SK-N-SH treated with all-trans-retinoic acid at 6 μM for 48 hours (cell line): ENCODE measurements at regions not wholly inside any gene's neighbourhood (a gene's known extent, or its start where the extent isn't known, plus 50 kb on each side); places are given as distances from the start of the nearest gene placed in this dataset.

Source experiments
- ATAC-seq: fragments of 200-7000 bp; cut with Tn5 transposase; 3 replicates; pipeline ENCODE4 v1.9.1; 2020; ENCODE audit warnings: mild to moderate bottlenecking, moderate library complexity
- ARNTL ChIP-seq: fragments of 450-650 bp; formaldehyde crosslinking; IDR thresholded peaks from 2 replicates; pipeline ENCODE4 v1.5.0; 2020; ENCODE audit warnings: low read depth, mild to moderate bottlenecking, moderate library complexity, borderline replicate concordance
- BACH2 ChIP-seq: fragments of 250-450 bp; sonication (Bioruptor Pico); IDR thresholded peaks from 2 replicates; pipeline ENCODE4 v1.9.0; 2021; ENCODE audit warnings: mild to moderate bottlenecking, borderline replicate concordance
- CSDC2 ChIP-seq: fragments of 250-450 bp; sonication (Bioruptor Pico); IDR thresholded peaks from 2 replicates; pipeline ENCODE4 v1.5.0; 2020; ENCODE audit warnings: mild to moderate bottlenecking, moderate library complexity
- CSRNP3 ChIP-seq: fragments of 250-450 bp; sonication (Bioruptor Pico); IDR thresholded peaks from 2 replicates; pipeline ENCODE4 v1.5.1; 2021; ENCODE audit warnings: mild to moderate bottlenecking, moderate library complexity
- ESRRG ChIP-seq: fragments of 250-450 bp; sonication (Bioruptor Pico); IDR thresholded peaks from 2 replicates; pipeline ENCODE4 v1.6.1; 2021; ENCODE audit warnings: mild to moderate bottlenecking
- GLIS3 ChIP-seq: fragments of 250-450 bp; sonication (Bioruptor Pico); IDR thresholded peaks from 2 replicates; pipeline ENCODE4 v1.5.0; 2020; ENCODE audit warnings: mild to moderate bottlenecking, moderate library complexity
- ISL1 ChIP-seq: fragments of 250-450 bp; sonication (Bioruptor Pico); IDR thresholded peaks from 2 replicates; pipeline ENCODE4 v2.1.2; 2022; ENCODE audit warnings: mild to moderate bottlenecking, moderate library complexity
- PATZ1 ChIP-seq: fragments of 250-450 bp; sonication (Bioruptor Pico); IDR thresholded peaks from 2 replicates; pipeline ENCODE4 v1.8.0; 2020; ENCODE audit warnings: mild to moderate bottlenecking, moderate library complexity, borderline replicate concordance
- PPARA ChIP-seq: fragments of 250-450 bp; sonication (Bioruptor Pico); IDR thresholded peaks from 2 replicates; pipeline ENCODE4 v1.5.0; 2020; ENCODE audit warnings: mild to moderate bottlenecking, borderline replicate concordance
- RARB ChIP-seq: fragments of 250-450 bp; sonication (Bioruptor Pico); IDR thresholded peaks from 2 replicates; pipeline ENCODE4 v1.8.0; 2021; ENCODE audit warnings: mild to moderate bottlenecking, moderate library complexity
- SNAI2 ChIP-seq: fragments of 250-450 bp; sonication (Bioruptor Pico); IDR thresholded peaks from 2 replicates; pipeline ENCODE4 v1.5.0; 2020; ENCODE audit warnings: mild to moderate bottlenecking, moderate library complexity
- TCF4 ChIP-seq: fragments of 250-450 bp; sonication (Bioruptor Pico); IDR thresholded peaks from 2 replicates; pipeline ENCODE4 v1.8.0; 2021; ENCODE audit warnings: mild to moderate bottlenecking, moderate library complexity, borderline replicate concordance
- TOX ChIP-seq: fragments of 250-450 bp; sonication (Bioruptor Pico); IDR thresholded peaks from 2 replicates; pipeline ENCODE4 v1.8.0; 2021; ENCODE audit warnings: mild to moderate bottlenecking, moderate library complexity, borderline replicate concordance
- ZC3H10 ChIP-seq: fragments of 250-450 bp; sonication (Bioruptor Pico); IDR thresholded peaks from 2 replicates; pipeline ENCODE4 v1.5.1; 2021; ENCODE audit warnings: mild to moderate bottlenecking, moderate library complexity
- ZFP3 ChIP-seq: fragments of 250-450 bp; sonication (Bioruptor Pico); IDR thresholded peaks from 2 replicates; pipeline ENCODE4 v1.5.0; 2020; ENCODE audit warnings: mild to moderate bottlenecking, moderate library complexity
- ZFP30 ChIP-seq: fragments of 450-650 bp; formaldehyde crosslinking; IDR thresholded peaks from 2 replicates; pipeline ENCODE4 v1.5.0; 2022; ENCODE audit warnings: mild to moderate bottlenecking, moderate library complexity
- ZNF565 ChIP-seq: fragments of 450-650 bp; formaldehyde crosslinking; conservative IDR thresholded peaks from 2 replicates; pipeline ENCODE4 v1.5.0; 2020; ENCODE audit warnings: low read depth, mild to moderate bottlenecking, moderate library complexity
- ZNF70 ChIP-seq: fragments of 450-650 bp; formaldehyde crosslinking; IDR thresholded peaks from 2 replicates; pipeline ENCODE4 v1.5.0; 2020; ENCODE audit warnings: mild to moderate bottlenecking, moderate library complexity
- ZNF8 ChIP-seq: fragments of 450-650 bp; formaldehyde crosslinking; IDR thresholded peaks from 2 replicates; pipeline ENCODE4 v1.5.0; 2020; ENCODE audit warnings: mild to moderate bottlenecking, moderate library complexity
- TF ChIP-seq, protein P1 (sequence below): fragments of 250-450 bp; sonication (Bioruptor Pico); IDR thresholded peaks from 2 replicates; pipeline ENCODE4 v1.8.0; 2021; ENCODE audit warnings: low read depth, mild to moderate bottlenecking, moderate library complexity, borderline replicate concordance
- TF ChIP-seq, protein P2 (sequence below): fragments of 250-450 bp; sonication (Bioruptor Pico); IDR thresholded peaks from 2 replicates; pipeline ENCODE4 v1.5.1; 2020; ENCODE audit warnings: low read depth, mild to moderate bottlenecking, moderate library complexity

DNA sequence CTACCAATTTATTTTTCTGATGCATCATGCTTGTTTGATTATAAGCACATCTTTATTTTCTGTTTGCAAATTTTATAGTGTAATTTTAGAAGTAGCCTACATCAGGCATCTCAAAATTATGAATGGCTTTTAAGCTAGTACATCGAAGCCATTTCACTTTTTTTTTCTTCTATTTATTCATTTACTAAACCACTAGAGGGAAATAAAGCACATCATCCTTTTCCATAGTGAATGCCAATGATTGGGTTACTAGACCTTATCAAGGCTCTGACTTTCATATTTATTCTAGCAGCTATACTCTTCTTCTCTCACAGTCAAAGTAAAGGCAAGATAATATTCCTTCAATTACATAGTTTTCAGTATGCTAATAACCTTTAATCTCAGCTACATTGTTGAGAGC lies 736.4 kb upstream of the LRFN5 start:
- TF ChIP-seq SNAI2 (CRISPR knock-in tag) (no peak), RARB (CRISPR knock-in tag) (no peak), ZC3H10 (CRISPR knock-in tag) (no peak), CSRNP3 (CRISPR knock-in tag) (no peak), TOX (CRISPR knock-in tag) (no peak), ZNF70 (CRISPR knock-in tag) (no peak), BACH2 (CRISPR knock-in tag) (no peak), PPARA (CRISPR knock-in tag) (no peak), ZNF565 (CRISPR knock-in tag) (no peak), ZFP3 (CRISPR knock-in tag) (no peak), ZNF8 (no peak)
- ATAC-seq: no peak

- no peak for TF ChIP-seq TOX (CRISPR knock-in tag)
- no peak for TF ChIP-seq PPARA (CRISPR knock-in tag)
- no peak for TF ChIP-seq CSDC2 (CRISPR knock-in tag)
- TF ChIP-seq GLIS3 (CRISPR knock-in tag): no peak
- no peak for TF ChIP-seq RARB (CRISPR knock-in tag)
- no peak for TF ChIP-seq ZFP3 (CRISPR knock-in tag)
- ATAC-seq: no peak
These were observed 747.6 kb upstream of the LRFN5 start for GRCh38 chr14:40859055-40859454.

- TF ChIP-seq CSRNP3 (CRISPR knock-in tag) (no peak), TOX (CRISPR knock-in tag) (no peak), BACH2 (CRISPR knock-in tag) (no peak), ZNF8 (no peak), ARNTL (CRISPR knock-in tag) (no peak), ZC3H10 (CRISPR knock-in tag) (no peak), ISL1 (CRISPR knock-in tag) (no peak), PPARA (CRISPR knock-in tag) (no peak), CSDC2 (CRISPR knock-in tag) (no peak), TCF4 (CRISPR knock-in tag) (no peak), ZNF70 (CRISPR knock-in tag) (no peak), RARB (CRISPR knock-in tag) (no peak), ZFP30 (CRISPR knock-in tag) (no peak), SNAI2 (CRISPR knock-in tag) (no peak), ESRRG (CRISPR knock-in tag) (no peak)
- TF ChIP-seq, protein P1, sequence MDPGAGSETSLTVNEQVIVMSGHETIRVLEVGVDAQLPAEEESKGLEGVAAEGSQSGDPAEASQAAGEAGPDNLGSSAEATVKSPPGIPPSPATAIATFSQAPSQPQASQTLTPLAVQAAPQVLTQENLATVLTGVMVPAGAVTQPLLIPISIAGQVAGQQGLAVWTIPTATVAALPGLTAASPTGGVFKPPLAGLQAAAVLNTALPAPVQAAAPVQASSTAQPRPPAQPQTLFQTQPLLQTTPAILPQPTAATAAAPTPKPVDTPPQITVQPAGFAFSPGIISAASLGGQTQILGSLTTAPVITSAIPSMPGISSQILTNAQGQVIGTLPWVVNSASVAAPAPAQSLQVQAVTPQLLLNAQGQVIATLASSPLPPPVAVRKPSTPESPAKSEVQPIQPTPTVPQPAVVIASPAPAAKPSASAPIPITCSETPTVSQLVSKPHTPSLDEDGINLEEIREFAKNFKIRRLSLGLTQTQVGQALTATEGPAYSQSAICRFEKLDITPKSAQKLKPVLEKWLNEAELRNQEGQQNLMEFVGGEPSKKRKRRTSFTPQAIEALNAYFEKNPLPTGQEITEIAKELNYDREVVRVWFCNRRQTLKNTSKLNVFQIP (CRISPR knock-in tag): no peak
- TF ChIP-seq, protein P2, sequence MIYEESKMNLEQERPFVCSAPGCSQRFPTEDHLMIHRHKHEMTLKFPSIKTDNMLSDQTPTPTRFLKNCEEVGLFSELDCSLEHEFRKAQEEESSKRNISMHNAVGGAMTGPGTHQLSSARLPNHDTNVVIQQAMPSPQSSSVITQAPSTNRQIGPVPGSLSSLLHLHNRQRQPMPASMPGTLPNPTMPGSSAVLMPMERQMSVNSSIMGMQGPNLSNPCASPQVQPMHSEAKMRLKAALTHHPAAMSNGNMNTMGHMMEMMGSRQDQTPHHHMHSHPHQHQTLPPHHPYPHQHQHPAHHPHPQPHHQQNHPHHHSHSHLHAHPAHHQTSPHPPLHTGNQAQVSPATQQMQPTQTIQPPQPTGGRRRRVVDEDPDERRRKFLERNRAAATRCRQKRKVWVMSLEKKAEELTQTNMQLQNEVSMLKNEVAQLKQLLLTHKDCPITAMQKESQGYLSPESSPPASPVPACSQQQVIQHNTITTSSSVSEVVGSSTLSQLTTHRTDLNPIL (CRISPR knock-in tag): no peak
- no peak for ATAC-seq
These were observed 751.3 kb upstream of the LRFN5 start for GRCh38 chr14:40855343-40855742.

DNA sequence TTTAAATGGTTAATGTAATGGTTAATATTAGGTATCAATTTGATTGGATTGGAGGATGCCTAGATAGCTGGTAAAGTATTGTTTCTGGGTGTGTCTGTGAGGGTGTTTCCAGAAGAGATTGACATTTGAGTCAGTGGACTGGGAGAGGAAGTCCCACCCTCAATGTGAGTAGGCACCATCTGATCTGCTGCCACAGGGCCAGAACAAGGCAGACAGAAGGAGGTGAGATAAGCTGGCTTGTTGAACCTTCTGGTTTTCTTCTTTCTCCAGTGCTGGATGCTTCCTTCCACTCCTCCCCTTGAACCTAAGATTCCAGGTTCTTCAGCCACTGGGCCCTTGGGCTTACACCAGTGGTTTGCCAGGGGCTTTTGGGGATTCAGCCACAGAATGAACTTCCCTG lies 756.5 kb upstream of the LRFN5 start:
- ATAC-seq: no peak
- no peak for TF ChIP-seq CSRNP3 (CRISPR knock-in tag)
- TF ChIP-seq PATZ1 (CRISPR knock-in tag): no peak
